Smooth muscle cell (in vitro differentiated cells): ENCODE measurements at regions not wholly inside any gene's neighbourhood (a gene's known extent, or its start where the extent isn't known, plus 50 kb on each side); places are given as distances from the start of the nearest gene placed in this dataset.

Experiments
- DNase-seq: peaks from one replicate; lab custom pipeline; 2025; ENCODE audit not compliant: unreplicated experiment; lab: John Stamatoyannopoulos, UW
- H2AFZ ChIP-seq: fragments of 200-600 bp; sonication (generic); 2 replicates; pipeline ENCODE4 v1.6.0; 2016; ENCODE audit warnings: antibody characterized with exemption, low read depth, mild to moderate bottlenecking
- H3F3A ChIP-seq: fragments of 200-600 bp; sonication (generic); 2 replicates; pipeline ENCODE4 v1.6.0; 2017; ENCODE audit warnings: antibody characterized with exemption, low read depth
- H3K27ac ChIP-seq: fragments of 200-600 bp; sonication (generic); 2 replicates; pipeline ENCODE4 v1.5.1; 2016; ENCODE audit warnings: low read depth, mild to moderate bottlenecking
- H3K27me3 ChIP-seq: fragments of 200-600 bp; sonication (generic); 2 replicates; pipeline ENCODE4 v1.6.1; 2016; ENCODE audit warnings: low read depth, mild to moderate bottlenecking
- H3K36me3 ChIP-seq: fragments of 200-600 bp; sonication (generic); 2 replicates; pipeline ENCODE4 v1.5.1; 2016; ENCODE audit warnings: low read depth
- H3K4me1 ChIP-seq: fragments of 200-600 bp; sonication (generic); 2 replicates; pipeline ENCODE4 v1.5.1; 2016; ENCODE audit warnings: low read depth
- H3K4me2 ChIP-seq: fragments of 200-600 bp; sonication (generic); 2 replicates; pipeline ENCODE4 v1.6.0; 2016; ENCODE audit warnings: mild to moderate bottlenecking
- H3K4me3 ChIP-seq: fragments of 200-600 bp; sonication (generic); 2 replicates; pipeline ENCODE4 v1.5.1; 2016; ENCODE audit warnings: mild to moderate bottlenecking
- H3K79me2 ChIP-seq: fragments of 200-600 bp; sonication (generic); 2 replicates; pipeline ENCODE4 v1.6.0; 2016; ENCODE audit warnings: low read depth, mild to moderate bottlenecking
- H3K9ac ChIP-seq: fragments of 200-600 bp; sonication (generic); 2 replicates; pipeline ENCODE4 v1.6.0; 2016; ENCODE audit warnings: low read depth
- H3K9me3 ChIP-seq: fragments of 200-600 bp; sonication (generic); replicated peaks from 2 replicates; pipeline ENCODE4 v1.5.1; 2016; ENCODE audit warnings: low read depth
- H4K20me1 ChIP-seq: fragments of 200-600 bp; sonication (generic); 2 replicates; pipeline ENCODE4 v1.6.0; 2016; ENCODE audit warnings: low read depth
- WGBS: methylation state at CpG from one replicate; pipeline ENCODE4 v1.1.7; 2016; ENCODE audit warnings: low lambda C conversion rate; 5-methylcytosine and 5-hydroxymethylcytosine counted together
- TF ChIP-seq, protein P1 (sequence below): fragments of 200-600 bp; sonication (generic); IDR thresholded peaks from 2 replicates; pipeline ENCODE4 v1.5.1; 2017; ENCODE audit warnings: borderline replicate concordance, mild to moderate bottlenecking, antibody characterized with exemption; ENCODE audit not compliant: insufficient read depth, poor library complexity, severe bottlenecking

DNA sequence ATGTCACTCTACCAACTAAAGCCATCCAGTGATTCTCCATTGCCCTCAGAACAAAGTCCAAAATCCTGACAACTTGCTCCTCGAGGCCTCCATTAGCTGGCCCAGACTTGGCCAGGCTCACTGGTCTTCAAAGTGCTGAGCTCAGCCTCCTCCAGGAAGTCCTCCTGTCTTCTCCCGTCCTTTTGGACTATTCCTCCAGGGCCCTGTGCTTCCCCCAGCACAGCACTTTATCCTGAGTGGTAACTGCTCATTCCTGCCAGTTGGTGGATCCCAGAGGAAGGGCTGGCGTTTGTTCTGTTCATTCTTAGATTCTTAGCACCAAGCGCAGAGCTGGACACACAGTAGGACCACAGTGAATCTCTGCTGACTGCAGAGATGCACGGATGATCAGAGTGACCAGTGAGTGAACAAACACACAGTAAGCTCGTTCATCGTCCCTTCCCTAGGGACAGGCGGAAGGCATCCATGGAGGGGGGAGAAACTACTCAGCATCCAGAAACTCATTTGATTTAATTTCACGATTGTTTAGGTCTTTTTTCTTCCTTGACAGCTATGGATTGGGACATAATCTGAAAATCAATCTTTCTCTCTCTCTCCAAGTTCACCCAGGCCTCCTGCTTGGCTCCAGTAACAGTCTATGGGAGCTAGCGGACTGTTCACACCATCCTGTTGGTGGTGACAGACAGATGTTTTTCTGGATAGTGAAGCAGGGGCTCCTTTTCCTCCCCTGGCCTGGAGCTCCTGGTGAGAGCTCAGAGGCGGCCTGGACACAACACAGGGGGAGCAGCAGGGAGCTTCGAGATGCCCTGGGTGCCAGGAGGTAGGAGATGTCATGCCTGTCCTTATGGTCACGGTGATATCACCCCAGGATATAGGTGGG is 180.2 kb downstream of the PTPRU start:
- TF ChIP-seq, protein P1, sequence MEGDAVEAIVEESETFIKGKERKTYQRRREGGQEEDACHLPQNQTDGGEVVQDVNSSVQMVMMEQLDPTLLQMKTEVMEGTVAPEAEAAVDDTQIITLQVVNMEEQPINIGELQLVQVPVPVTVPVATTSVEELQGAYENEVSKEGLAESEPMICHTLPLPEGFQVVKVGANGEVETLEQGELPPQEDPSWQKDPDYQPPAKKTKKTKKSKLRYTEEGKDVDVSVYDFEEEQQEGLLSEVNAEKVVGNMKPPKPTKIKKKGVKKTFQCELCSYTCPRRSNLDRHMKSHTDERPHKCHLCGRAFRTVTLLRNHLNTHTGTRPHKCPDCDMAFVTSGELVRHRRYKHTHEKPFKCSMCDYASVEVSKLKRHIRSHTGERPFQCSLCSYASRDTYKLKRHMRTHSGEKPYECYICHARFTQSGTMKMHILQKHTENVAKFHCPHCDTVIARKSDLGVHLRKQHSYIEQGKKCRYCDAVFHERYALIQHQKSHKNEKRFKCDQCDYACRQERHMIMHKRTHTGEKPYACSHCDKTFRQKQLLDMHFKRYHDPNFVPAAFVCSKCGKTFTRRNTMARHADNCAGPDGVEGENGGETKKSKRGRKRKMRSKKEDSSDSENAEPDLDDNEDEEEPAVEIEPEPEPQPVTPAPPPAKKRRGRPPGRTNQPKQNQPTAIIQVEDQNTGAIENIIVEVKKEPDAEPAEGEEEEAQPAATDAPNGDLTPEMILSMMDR: peak; percentile 8
- Histone ChIP-seq H3K79me2 (no peaks in the 10 kb centered on the region), H3F3A (no peaks in the 10 kb centered on the region), H3K4me3 (no peak overlapping the region), H3K27me3 (peaks cover 6% of the 10 kb centered on the region), H3K27ac (no peak overlapping the region), H3K4me2 (no peak overlapping the region), H3K4me1 (no peaks in the 10 kb centered on the region), H2AFZ (no peak overlapping the region), H3K9me3 (no peaks in the 10 kb centered on the region), H3K9ac (no peak overlapping the region), H3K36me3 (no peaks in the 10 kb centered on the region), H4K20me1 (no peaks in the 10 kb centered on the region)
- whole genome bisulfite sequencing: 72% methylated on average over 13 of the region's 13 CpGs
- no peak for DNase-seq

- Histone ChIP-seq H3K36me3 (no peaks in the 10 kb centered on the region), H3K4me2 (no peak overlapping the region), H3F3A (no peaks in the 10 kb centered on the region), H3K79me2 (no peaks in the 10 kb centered on the region), H3K4me1 (no peaks in the 10 kb centered on the region), H3K4me3 (no peak overlapping the region), H2AFZ (no peak overlapping the region), H3K27me3 (peaks cover 6% of the 10 kb centered on the region), H3K9ac (no peak overlapping the region), H4K20me1 (no peaks in the 10 kb centered on the region), H3K27ac (no peak overlapping the region), H3K9me3 (no peaks in the 10 kb centered on the region)
- TF ChIP-seq, protein P1: no peak
- DNase-seq: no peak
- WGBS: 87% methylated on average over 3 of the region's 3 CpGs
Observed at GRCh38 chr1:29415861-29416260, 179.5 kb downstream of the PTPRU start.

DNA sequence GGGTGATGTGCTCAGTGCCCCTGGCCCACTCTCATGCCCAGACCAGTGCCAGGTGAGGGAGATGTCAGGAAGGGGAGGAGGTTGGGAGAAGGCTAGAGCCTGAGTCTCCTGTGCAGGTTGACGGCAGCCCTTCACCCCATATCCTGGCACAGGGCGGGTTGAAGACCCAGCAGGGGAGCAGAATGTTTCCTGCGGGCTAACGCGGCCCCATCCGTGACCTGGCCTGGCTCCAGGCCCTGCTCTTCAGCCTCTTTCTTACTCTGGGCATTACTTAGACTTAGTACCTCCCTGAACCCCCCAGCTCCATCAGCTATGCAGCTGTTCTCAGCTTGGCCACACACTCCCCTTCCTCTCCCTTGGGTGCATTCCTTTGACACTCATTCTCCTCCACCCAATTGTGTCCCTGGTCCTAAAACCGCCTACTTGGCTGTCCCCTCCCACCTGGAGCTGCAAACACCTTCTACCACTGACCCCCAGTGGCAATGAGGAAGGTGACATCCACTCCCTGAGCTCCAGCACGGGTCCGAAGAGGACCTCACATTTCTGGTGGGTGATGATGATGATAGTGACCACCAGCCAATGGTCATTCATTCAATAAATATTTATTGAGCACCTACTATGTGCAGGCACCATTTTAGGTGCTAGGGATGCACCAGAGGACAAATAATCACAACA is 179.0 kb downstream of the PTPRU start:
- no peaks in the 10 kb centered on the region for H3K36me3 ChIP-seq
- no peak overlapping the region for H3K27ac ChIP-seq
- H3F3A ChIP-seq: no peaks in the 10 kb centered on the region
- H3K9me3 ChIP-seq: no peaks in the 10 kb centered on the region
- no peak overlapping the region for H3K4me2 ChIP-seq
- no peak overlapping the region for H2AFZ ChIP-seq
- no peak overlapping the region for H3K4me3 ChIP-seq
- no peak overlapping the region for H3K9ac ChIP-seq
- no peak for DNase-seq
- WGBS: 69% methylated on average over 9 of the region's 9 CpGs
- TF ChIP-seq, protein P1: no peak
- H3K27me3 ChIP-seq: peaks cover 6% of the 10 kb centered on the region
- no peaks in the 10 kb centered on the region for H4K20me1 ChIP-seq
- H3K79me2 ChIP-seq: no peaks in the 10 kb centered on the region
- H3K4me1 ChIP-seq: no peaks in the 10 kb centered on the region
